ENCODE measurements at regions not wholly inside any gene's neighbourhood (a gene's known extent, or its start where the extent isn't known, plus 50 kb on each side); places are given as distances from the start of the nearest gene placed in this dataset.
"Not testable (repeated sequence)": the region's sequence is repeated elsewhere in the genome, so short reads cannot be mapped to it uniquely, and the experiment has no call there.

DNA sequence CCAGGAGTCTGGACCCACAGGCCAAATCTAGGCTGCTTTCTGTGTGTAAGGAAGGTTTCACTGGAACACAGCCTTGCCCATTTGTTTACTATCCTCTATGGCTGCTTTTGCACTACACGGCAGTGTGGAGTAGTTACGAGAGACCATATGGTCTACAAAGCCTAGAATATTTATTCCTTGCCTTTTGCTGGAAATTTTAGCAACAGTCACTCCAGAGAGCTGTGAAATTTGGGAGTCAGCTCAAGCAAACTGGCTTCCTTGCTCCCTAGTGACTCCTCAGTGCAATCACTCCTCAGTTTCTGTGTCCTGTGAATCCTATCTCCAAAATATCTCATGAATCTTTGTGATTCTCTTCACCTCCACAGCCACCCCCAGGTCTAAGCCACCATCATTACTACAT, 99.0 kb upstream of the CPEB2 start:
- no peak for DNase-seq

GRCh38 chr4:14906805-14907204, 95.5 kb upstream of the CPEB2 start:
- no peak for DNase-seq

GRCh38 chr4:14908635-14909034, 93.6 kb upstream of the CPEB2 start:
- DNase-seq = no peak

GRCh38 chr4:14910411-14910810, 91.9 kb upstream of the CPEB2 start:
- no peak for DNase-seq

GRCh38 chr4:14912426-14912825, 89.9 kb upstream of the CPEB2 start:
- DNase-seq = no peak

- DNase-seq = no peak
Measured at GRCh38 chr4:14915018-14915417, 87.3 kb upstream of the CPEB2 start.

DNA sequence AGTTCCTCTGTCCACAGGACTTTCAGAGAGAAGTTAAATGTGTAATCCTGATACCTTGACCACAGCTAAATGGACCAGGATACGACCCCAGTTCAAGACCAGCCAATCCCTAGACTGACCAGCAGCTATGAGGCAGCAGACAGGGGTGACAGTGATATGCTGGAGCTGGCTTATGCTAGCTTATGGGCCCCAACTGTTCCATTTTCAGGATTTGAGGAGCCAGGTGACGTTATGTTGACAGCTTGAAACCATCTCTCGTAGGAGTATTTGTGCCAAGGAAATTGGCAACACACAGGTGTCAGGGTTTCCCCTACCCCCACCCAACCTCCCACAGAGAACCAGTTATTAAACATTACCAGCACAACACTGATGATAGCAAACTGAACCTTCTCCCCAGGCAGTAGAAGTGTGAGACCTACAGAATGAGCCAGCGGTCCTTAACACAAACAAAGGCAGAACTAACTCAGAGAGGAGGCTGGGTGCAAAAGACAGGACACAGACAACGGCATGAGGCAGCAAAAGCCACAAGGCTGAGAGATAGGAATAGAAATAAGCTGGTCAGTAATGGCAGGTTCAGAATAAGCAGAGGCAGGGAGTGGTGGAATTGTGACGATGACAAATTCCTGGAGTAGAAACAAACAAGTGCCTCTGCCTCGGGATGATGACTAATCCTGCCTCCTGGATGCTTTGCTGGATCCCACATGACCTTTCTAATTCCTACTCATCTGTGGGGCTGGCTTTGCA, 85.6 kb upstream of the CPEB2 start:
- no peak for DNase-seq

DNA sequence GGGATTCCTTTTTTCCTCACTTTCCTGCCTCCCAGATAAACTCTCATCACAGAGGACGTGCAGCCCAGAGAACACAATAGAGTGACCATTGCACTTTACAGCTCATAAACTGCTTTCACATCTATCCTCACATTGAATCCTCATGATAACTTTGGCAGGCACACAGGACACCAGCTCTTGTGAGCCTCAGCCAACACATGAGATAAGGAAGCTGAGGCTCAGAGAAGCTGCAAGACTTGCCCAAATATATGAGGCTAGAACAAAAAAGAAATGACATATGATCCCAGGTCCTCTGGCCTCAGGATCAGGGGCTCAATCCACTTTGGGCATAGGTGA, 85.0 kb upstream of the CPEB2 start:
- no peak for DNase-seq

- DNase-seq = no peak
Measured at GRCh38 chr4:14918336-14918735, 83.9 kb upstream of the CPEB2 start.

- DNase-seq = no peak
Measured at GRCh38 chr4:14919785-14920184, 82.5 kb upstream of the CPEB2 start.

GRCh38 chr4:14920237-14920636, 82.0 kb upstream of the CPEB2 start:
- DNase-seq = no peak

GRCh38 chr4:14920759-14921320, 81.4 kb upstream of the CPEB2 start:
- DNase-seq = no peak

- DNase-seq = not testable (repeated sequence)
Measured at GRCh38 chr4:14921781-14922180, 80.5 kb upstream of the CPEB2 start.

DNA sequence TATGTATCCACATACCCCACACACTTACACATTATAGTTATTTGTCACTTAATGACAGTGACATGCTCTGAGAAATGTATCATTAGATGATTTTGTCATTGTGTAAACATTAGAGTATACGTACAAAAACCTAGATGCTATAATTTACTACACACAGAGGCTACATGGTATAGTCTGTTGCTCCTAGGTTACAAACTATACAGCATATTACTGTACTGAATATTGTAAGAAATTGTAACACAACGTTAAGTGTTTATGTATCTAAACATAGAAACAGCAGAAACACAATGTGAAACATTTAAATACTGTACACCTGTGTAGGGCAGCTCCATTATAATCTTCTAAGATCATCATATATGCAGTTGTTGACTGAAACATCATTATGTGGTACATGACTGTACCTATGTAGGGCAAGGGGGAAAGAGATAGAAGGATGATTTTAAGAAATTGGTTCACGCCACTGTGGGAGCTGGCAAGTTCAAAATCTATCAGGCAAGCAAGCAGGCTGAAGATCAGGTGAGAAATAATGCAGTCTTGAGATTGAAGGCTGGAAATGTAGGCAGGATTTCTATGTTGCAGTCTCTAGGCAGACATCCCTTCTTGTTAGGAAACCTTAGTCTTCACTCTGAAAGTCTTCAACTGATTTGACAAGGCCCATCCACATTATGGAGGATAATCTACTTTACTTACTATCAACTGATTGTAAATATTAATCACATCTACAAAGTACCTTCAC, 78.0 kb upstream of the CPEB2 start:
- DNase-seq = no peak

DNA sequence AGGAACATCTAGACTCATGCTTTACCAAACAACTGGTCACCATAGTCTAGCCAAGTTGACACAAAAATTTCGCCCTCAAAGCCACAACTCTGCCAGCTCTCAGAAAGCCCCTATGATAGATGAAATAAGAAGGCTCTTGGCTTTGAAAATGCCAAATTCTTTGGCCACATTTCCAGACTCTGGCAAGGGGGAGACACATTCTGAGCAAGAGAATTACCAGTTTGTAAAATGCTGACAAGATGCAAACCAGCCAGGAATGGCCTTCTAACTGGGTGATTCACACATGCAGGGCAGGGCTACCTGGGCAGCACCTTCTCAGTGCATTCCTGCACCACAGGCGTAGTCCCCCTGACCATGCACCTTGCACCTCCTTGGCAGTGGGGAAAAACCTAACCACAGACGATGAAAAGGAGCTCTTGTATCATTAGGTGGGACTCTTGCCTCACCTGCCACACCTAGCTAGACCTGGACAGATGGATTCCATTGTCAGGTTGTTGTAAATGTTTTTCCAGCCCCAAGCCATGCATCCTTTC, 77.4 kb upstream of the CPEB2 start:
- no peak for DNase-seq

DNA sequence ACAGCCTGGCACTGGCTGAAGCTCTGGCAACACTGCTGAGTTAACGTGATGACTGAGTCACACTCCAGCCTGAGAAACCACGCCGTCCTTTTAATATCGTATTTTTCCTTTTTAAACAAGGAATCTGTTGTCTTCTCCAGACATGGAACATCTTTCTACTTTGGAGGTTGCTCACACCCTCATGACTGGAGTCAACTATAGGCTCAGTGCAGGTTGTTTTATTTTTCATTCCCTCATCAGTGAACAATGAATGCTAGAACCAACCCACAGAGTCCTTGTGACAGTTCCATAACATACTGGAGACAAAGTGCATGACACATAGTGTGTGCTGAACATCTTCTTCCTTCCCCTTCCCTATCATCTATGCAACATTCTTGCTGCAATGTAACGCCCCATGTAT, 76.8 kb upstream of the CPEB2 start:
- no peak for DNase-seq

GRCh38 chr4:14926368-14926767, 75.9 kb upstream of the CPEB2 start:
- no peak for DNase-seq

DNA sequence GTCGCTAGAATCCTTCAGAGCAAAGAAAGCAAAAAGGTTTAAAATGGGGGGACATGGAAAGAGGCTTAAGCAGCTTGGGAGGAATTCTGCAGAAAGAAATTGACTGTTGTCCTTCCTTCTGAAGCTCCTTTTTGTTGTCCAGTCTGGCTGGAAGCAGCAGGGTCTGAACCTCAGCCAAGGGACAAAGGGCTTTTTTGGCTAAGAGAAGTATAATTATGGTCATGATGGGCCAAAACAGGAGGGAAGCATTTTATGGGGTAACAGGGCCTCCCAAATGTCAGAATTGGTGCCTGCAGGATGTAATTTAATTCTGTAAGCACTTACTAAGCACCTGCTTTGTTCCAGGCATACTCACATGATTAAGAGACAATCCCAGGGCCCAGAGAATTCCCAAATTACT, 74.2 kb upstream of the CPEB2 start:
- no peak for DNase-seq

DNA sequence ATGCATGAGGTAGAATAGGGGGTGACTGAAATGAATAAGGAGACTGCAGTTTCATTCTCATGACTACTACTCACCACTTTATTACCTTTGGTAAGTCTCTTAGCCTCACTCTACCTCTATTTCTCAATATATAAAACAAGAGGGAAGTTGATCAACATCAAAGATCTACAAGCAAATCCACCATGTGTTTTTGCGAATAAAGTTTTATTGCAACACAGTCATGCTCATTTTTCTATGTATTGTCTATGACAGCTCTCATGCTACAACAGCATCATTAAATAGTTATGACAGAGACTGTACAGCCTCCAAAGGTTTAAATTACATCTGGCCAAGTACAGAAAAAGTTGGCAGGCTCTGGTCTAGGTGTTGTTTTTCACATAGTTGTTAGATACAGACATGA, 72.6 kb upstream of the CPEB2 start:
- no peak for DNase-seq

GRCh38 chr4:14934704-14935390, 67.4 kb upstream of the CPEB2 start:
- DNase-seq = no peak

- no peak for DNase-seq
Measured at GRCh38 chr4:14943749-14944148, 58.5 kb upstream of the CPEB2 start.

- DNase-seq = no peak
Measured at GRCh38 chr4:14952352-14952751, 49.9 kb upstream of the CPEB2 start.
